ENCODE measurements at regions not wholly inside any gene's neighbourhood (a gene's known extent, or its start where the extent isn't known, plus 50 kb on each side); places are given as distances from the start of the nearest gene placed in this dataset.
"Not testable (repeated sequence)": the region's sequence is repeated elsewhere in the genome, so short reads cannot be mapped to it uniquely, and the experiment has no call there.

GRCh38 chr2:111403287-111403686, 282.6 kb downstream of the BCL2L11 start:
- H3K36me3 ChIP-seq (ENCODE audit: control insufficient read depth in 2 of 4, insufficient read depth in 4 of 4, low read length in 3 of 4); H3K56ac ChIP-seq (replicated peaks; ENCODE audit: insufficient read length, low read depth, low read length); H2BK12ac ChIP-seq (ENCODE audit: low read depth, low read length); H3K23ac ChIP-seq (ENCODE audit: insufficient read length); H3K4me1 ChIP-seq (replicated peaks in 1 of 4; ENCODE audit: control insufficient read depth in 3 of 4, insufficient read depth in 4 of 4, low read length in 3 of 4); CTCF ChIA-PET (ENCODE audit: partially characterized antibody); H3K18ac ChIP-seq (ENCODE audit: extremely low read depth, low read length); H4K8ac ChIP-seq (ENCODE audit: extremely low read depth, insufficient read depth, low read length); H4K5ac ChIP-seq (ENCODE audit: insufficient read length, low read depth, low read length); H3K9ac ChIP-seq (replicated peaks in 1 of 4; ENCODE audit: extremely low read depth in 1 of 4, low read depth in 3 of 4, low read length in 3 of 4); H4K91ac ChIP-seq (replicated peaks; ENCODE audit: insufficient read length, low read length); H3K79me2 ChIP-seq (ENCODE audit: control insufficient read depth in 1 of 2, insufficient read depth in 2 of 2, low read length in 2 of 2); H2BK15ac ChIP-seq (ENCODE audit: low read length); DNase-seq (ENCODE audit: low read depth in 1 of 2, low spot score in 2 of 2); H3K4me2 ChIP-seq (ENCODE audit: insufficient read depth in 1 of 2, low read depth in 2 of 2, low read length in 2 of 2); H3K9me3 ChIP-seq (ENCODE audit: insufficient read depth in 2 of 2, low read depth in 1 of 2, low read length in 1 of 2); H2BK120ac ChIP-seq (replicated peaks; ENCODE audit: low read depth, low read length); H2BK5ac ChIP-seq (ENCODE audit: low read depth, low read length); H4K20me1 ChIP-seq (replicated peaks in 1 of 2; ENCODE audit: control insufficient read depth in 1 of 2, insufficient read depth in 2 of 2, low read length in 2 of 2); H3K79me1 ChIP-seq (ENCODE audit: low read depth, low read length); FAIRE-seq; H2BK20ac ChIP-seq (ENCODE audit: low read length); H3K14ac ChIP-seq (ENCODE audit: insufficient read length); H2AK5ac ChIP-seq (ENCODE audit: low read depth, low read length); H3K23me2 ChIP-seq (ENCODE audit: low read depth, low read length); POLR2A ChIA-PET (ENCODE audit: partially characterized antibody); H3K27ac ChIP-seq (ENCODE audit: low read depth, low read length); H2AFZ ChIP-seq (ENCODE audit: low read length); H3K4me3 ChIP-seq (ENCODE audit: extremely low read depth in 1 of 4, insufficient read depth in 2 of 4, low read depth in 3 of 4, low read length in 4 of 4); H3K27me3 ChIP-seq (replicated peaks in 1 of 4; ENCODE audit: control insufficient read depth in 3 of 4, extremely low read depth in 1 of 4, insufficient read depth in 3 of 4, low read length in 3 of 4); H3K4ac ChIP-seq (replicated peaks; ENCODE audit: insufficient read length, low read depth, low read length): not testable (repeated sequence)
- 86% methylated on average over 2 of the region's 2 CpGs; no CpG with 5 or more reads in 1 of the 2 experiments for WGBS, 2 experiments (ENCODE audit: extremely low coverage in 1 of 2, insufficient coverage in 1 of 2, insufficient read length in 1 of 2, insufficient replicate concordance in 2 of 2, low coverage in 1 of 2, low lambda C conversion rate in 2 of 2, missing lambda C conversion rate in 1 of 2)

- POLR2A ChIA-PET (ENCODE audit: partially characterized antibody); H2BK12ac ChIP-seq (ENCODE audit: low read depth, low read length): not testable (repeated sequence)
Observed at GRCh38 chr2:111406616-111407015, 285.9 kb downstream of the BCL2L11 start.

More at GRCh38 chr2:111406616-111407015, 285.9 kb downstream of the BCL2L11 start:
- H2BK120ac ChIP-seq (replicated peaks; ENCODE audit: low read depth, low read length); H4K8ac ChIP-seq (ENCODE audit: extremely low read depth, insufficient read depth, low read length); H3K4ac ChIP-seq (replicated peaks; ENCODE audit: insufficient read length, low read depth, low read length); H4K5ac ChIP-seq (ENCODE audit: insufficient read length, low read depth, low read length); H4K91ac ChIP-seq (replicated peaks; ENCODE audit: insufficient read length, low read length); H3K4me3 ChIP-seq (ENCODE audit: extremely low read depth in 1 of 4, insufficient read depth in 2 of 4, low read depth in 3 of 4, low read length in 4 of 4); H2AK5ac ChIP-seq (ENCODE audit: low read depth, low read length); H3K4me1 ChIP-seq (replicated peaks in 1 of 4; ENCODE audit: control insufficient read depth in 3 of 4, insufficient read depth in 4 of 4, low read length in 3 of 4); H3K23ac ChIP-seq (ENCODE audit: insufficient read length); DNase-seq (ENCODE audit: low read depth in 1 of 2, low spot score in 2 of 2); H3K23me2 ChIP-seq (ENCODE audit: low read depth, low read length); H3K4me2 ChIP-seq (ENCODE audit: insufficient read depth in 1 of 2, low read depth in 2 of 2, low read length in 2 of 2); H2BK20ac ChIP-seq (ENCODE audit: low read length); H3K79me1 ChIP-seq (ENCODE audit: low read depth, low read length); H3K9ac ChIP-seq (replicated peaks in 1 of 4; ENCODE audit: extremely low read depth in 1 of 4, low read depth in 3 of 4, low read length in 3 of 4); H4K20me1 ChIP-seq (replicated peaks in 1 of 2; ENCODE audit: control insufficient read depth in 1 of 2, insufficient read depth in 2 of 2, low read length in 2 of 2); H3K36me3 ChIP-seq (ENCODE audit: control insufficient read depth in 2 of 4, insufficient read depth in 4 of 4, low read length in 3 of 4); CTCF ChIA-PET (ENCODE audit: partially characterized antibody); H2BK5ac ChIP-seq (ENCODE audit: low read depth, low read length); H3K9me3 ChIP-seq (ENCODE audit: insufficient read depth in 2 of 2, low read depth in 1 of 2, low read length in 1 of 2); H2BK15ac ChIP-seq (ENCODE audit: low read length); H3K56ac ChIP-seq (replicated peaks; ENCODE audit: insufficient read length, low read depth, low read length); H2AFZ ChIP-seq (ENCODE audit: low read length); H3K27me3 ChIP-seq (replicated peaks in 1 of 4; ENCODE audit: control insufficient read depth in 3 of 4, extremely low read depth in 1 of 4, insufficient read depth in 3 of 4, low read length in 3 of 4); H3K18ac ChIP-seq (ENCODE audit: extremely low read depth, low read length); H3K79me2 ChIP-seq (ENCODE audit: control insufficient read depth in 1 of 2, insufficient read depth in 2 of 2, low read length in 2 of 2); H3K14ac ChIP-seq (ENCODE audit: insufficient read length); H3K27ac ChIP-seq (ENCODE audit: low read depth, low read length); FAIRE-seq: not testable (repeated sequence)
- WGBS, 2 experiments (ENCODE audit: extremely low coverage in 1 of 2, insufficient coverage in 1 of 2, insufficient read length in 1 of 2, insufficient replicate concordance in 2 of 2, low coverage in 1 of 2, low lambda C conversion rate in 2 of 2, missing lambda C conversion rate in 1 of 2): no CpG with 5 or more reads among the region's 1 CpG

Measured in H1 (cell line).